Liver (tissue), 8 donors: ENCODE measurements at regions not wholly inside any gene's neighbourhood (a gene's known extent, or its start where the extent isn't known, plus 50 kb on each side); places are given as distances from the start of the nearest gene placed in this dataset.

Experiments used
- DNase-seq: peaks from one replicate; pipeline ENCODE4 v3.0.0-alpha.2; 2017; ENCODE audit warnings: low spot score
- H3K27ac ChIP-seq, 2 donors: one replicate each; pipeline ENCODE4 v1.7.0; 2013; ENCODE audit warnings: inconsistent platforms in 2 of 2, low read length in 2 of 2, control low read depth in 1 of 2, low read depth in 1 of 2, mild to moderate bottlenecking in 1 of 2
- H3K27me3 ChIP-seq, 4 donors: one replicate each; pipeline versions ENCODE4 v1.6.1 to v1.7.0; 2013; ENCODE audit warnings: low read length in 3 of 4, inconsistent platforms in 1 of 4, mild to moderate bottlenecking in 1 of 4, moderate library complexity in 1 of 4; ENCODE audit not compliant: control insufficient read depth in 4 of 4, insufficient read depth in 4 of 4
- H3K36me3 ChIP-seq, 4 donors: one replicate each; pipeline versions ENCODE4 v1.6.1 to v1.7.0; 2013; ENCODE audit warnings: low read length in 3 of 4, mild to moderate bottlenecking in 3 of 4, low read depth in 1 of 4, moderate library complexity in 1 of 4; ENCODE audit not compliant: control insufficient read depth in 4 of 4, insufficient read depth in 3 of 4
- H3K4me1 ChIP-seq, 4 donors: one replicate each; pipeline versions ENCODE4 v1.6.1 to v1.7.0; 2013; ENCODE audit warnings: low read length in 3 of 4, mild to moderate bottlenecking in 3 of 4, moderate library complexity in 1 of 4; ENCODE audit not compliant: control insufficient read depth in 4 of 4, insufficient read depth in 4 of 4
- H3K4me3 ChIP-seq, 3 donors: one replicate each; pipeline versions ENCODE4 v1.6.1 to v1.7.0; 2013; ENCODE audit warnings: low read length in 3 of 3, control low read depth in 1 of 3, low read depth in 1 of 3, mild to moderate bottlenecking in 1 of 3
- H3K9ac ChIP-seq, 2 donors: one replicate each; pipeline ENCODE4 v1.7.0; 2013; ENCODE audit warnings: low read length in 2 of 2, mild to moderate bottlenecking in 2 of 2, moderate library complexity in 2 of 2, control low read depth in 1 of 2, low read depth in 1 of 2
- H3K9me3 ChIP-seq, 4 donors: one replicate each; pipeline versions ENCODE4 v1.6.1 to v1.7.0; 2013; ENCODE audit warnings: low read length in 3 of 4; ENCODE audit not compliant: control insufficient read depth in 4 of 4
- FOXA1 ChIP-seq: IDR thresholded peaks from 2 replicates; pipeline ENCODE4 v1.6.1; 2016; ENCODE audit warnings: antibody characterized with exemption
- FOXA2 ChIP-seq: IDR thresholded peaks from 2 replicates; pipeline ENCODE4 v1.6.1; 2016; ENCODE audit warnings: antibody characterized with exemption
- GABPA ChIP-seq, 2 donors: IDR thresholded peaks in 1 of 2; conservative IDR thresholded peaks in 1 of 2; 2 replicates each; pipeline ENCODE4 v1.6.1; 2016; ENCODE audit warnings: antibody characterized with exemption in 2 of 2, mild to moderate bottlenecking in 1 of 2, moderate library complexity in 1 of 2
- HNF4A ChIP-seq, 2 donors: conservative IDR thresholded peaks; 2 replicates each; pipeline ENCODE4 v1.6.1; 2016; ENCODE audit warnings: antibody characterized with exemption in 2 of 2, mild to moderate bottlenecking in 2 of 2
- HNF4G ChIP-seq: IDR thresholded peaks from 2 replicates; pipeline ENCODE4 v1.6.1; 2016; ENCODE audit warnings: antibody characterized with exemption
- JUND ChIP-seq, 2 donors: IDR thresholded peaks; 2 replicates each; pipeline ENCODE4 v1.6.1; 2016; ENCODE audit warnings: antibody characterized with exemption in 2 of 2
- NR2F2 ChIP-seq: IDR thresholded peaks from 2 replicates; pipeline ENCODE4 v1.6.1; 2016; ENCODE audit warnings: antibody characterized with exemption
- RAD21 ChIP-seq, 2 donors: IDR thresholded peaks; 2 replicates each; pipeline ENCODE4 v1.6.1; 2016; ENCODE audit warnings: antibody characterized with exemption in 2 of 2, mild to moderate bottlenecking in 2 of 2
- RXRA ChIP-seq, 2 donors: IDR thresholded peaks; 2 replicates each; pipeline ENCODE4 v1.6.1; 2017 to 2018; ENCODE audit warnings: antibody characterized with exemption in 2 of 2, mild to moderate bottlenecking in 1 of 2
- TAF1 ChIP-seq: conservative IDR thresholded peaks from 2 replicates; pipeline ENCODE4 v1.6.1; 2016; ENCODE audit warnings: antibody characterized with exemption, mild to moderate bottlenecking
- YY1 ChIP-seq: IDR thresholded peaks from 2 replicates; pipeline ENCODE4 v1.6.1; 2016; ENCODE audit warnings: antibody characterized with exemption, mild to moderate bottlenecking
- WGBS: extraction: QIAGEN DNeasy Blood & Tissue Kit; methylation state at CpG from one replicate; pipeline ENCODE4 v1.1.7; 2013; 5-methylcytosine and 5-hydroxymethylcytosine counted together
- TF ChIP-seq, protein P1 (sequence below): IDR thresholded peaks from 2 replicates; pipeline ENCODE4 v1.6.1; 2016; ENCODE audit warnings: antibody characterized with exemption
- TF ChIP-seq, protein P2 (sequence below): IDR thresholded peaks from 2 replicates; pipeline ENCODE4 v1.6.1; 2016; ENCODE audit warnings: antibody characterized with exemption
- TF ChIP-seq, protein P3 (sequence below): fragments of 150-350 bp; IDR thresholded peaks from 2 replicates; pipeline ENCODE4 v1.5.1; 2017; ENCODE audit warnings: improper control_type of control experiment, low read depth, low read length; ENCODE audit not compliant: missing input control
- TF ChIP-seq, protein P4 (sequence below): IDR thresholded peaks from 2 replicates; pipeline ENCODE4 v1.6.1; 2016; ENCODE audit warnings: antibody characterized with exemption, mild to moderate bottlenecking
- donor health status: healthy.
- donor health status: healthy.
- donor health status: healthy.
- donor health status: healthy.
- donor health status: healthy.

DNA sequence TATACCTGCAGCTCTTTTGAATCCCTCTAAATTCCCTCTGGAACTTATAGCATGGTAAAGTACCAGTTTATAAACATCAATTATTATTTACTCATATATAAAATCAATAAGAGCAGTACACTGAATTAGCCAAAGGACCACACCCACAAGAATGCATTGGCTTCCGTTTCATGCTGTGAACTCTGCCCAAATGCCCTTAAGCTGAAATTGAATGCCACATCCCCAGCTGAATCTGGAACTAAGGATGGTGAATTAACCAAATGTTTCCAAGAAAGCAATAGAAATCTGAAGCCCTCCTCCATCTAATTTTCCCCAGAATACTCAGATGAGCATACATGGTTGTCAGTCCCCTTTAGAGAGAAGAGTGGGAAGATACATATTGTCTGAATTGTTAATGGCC lies 436.4 kb upstream of the FTMT start:
- no peaks in the 10 kb centered on the region for H3K9me3 ChIP-seq
- WGBS = 57% methylated on average over 1 of the region's 1 CpG
- no peaks in the 10 kb centered on the region for H3K27me3 ChIP-seq

DNA sequence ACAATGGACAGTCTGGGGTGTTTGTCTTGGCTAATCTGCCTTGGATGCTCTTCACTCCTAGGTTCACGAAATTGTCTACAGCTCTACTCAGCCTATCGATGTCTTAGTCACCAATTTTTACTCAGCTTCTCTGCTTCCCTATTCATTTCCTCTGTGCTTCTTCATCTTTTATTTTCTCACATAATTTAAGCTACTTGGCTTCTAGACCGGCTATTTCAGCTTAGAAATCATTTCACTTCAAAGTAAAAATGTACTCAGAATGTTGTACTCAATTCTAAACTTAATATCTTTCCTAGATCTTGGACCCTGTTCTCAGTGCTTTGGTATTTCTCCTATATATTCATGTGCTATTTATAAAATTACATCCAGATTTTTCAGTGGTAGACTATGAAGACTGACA lies 430.0 kb upstream of the FTMT start:
- Histone ChIP-seq H3K4me3 (no peak overlapping the region), H3K36me3 (no peaks in the 10 kb centered on the region), H3K4me1 (no peaks in the 10 kb centered on the region), H3K9ac (no peak overlapping the region), H3K27ac (no peak overlapping the region), H3K9me3 (no peaks in the 10 kb centered on the region), H3K27me3 (no peaks in the 10 kb centered on the region)
- 64% methylated on average over 3 of the region's 3 CpGs for WGBS
- DNase-seq = no peak
- TF ChIP-seq HNF4G = no peak
- TF ChIP-seq, protein P1, sequence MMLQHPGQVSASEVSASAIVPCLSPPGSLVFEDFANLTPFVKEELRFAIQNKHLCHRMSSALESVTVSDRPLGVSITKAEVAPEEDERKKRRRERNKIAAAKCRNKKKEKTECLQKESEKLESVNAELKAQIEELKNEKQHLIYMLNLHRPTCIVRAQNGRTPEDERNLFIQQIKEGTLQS = no peak
- TF ChIP-seq, protein P2, sequence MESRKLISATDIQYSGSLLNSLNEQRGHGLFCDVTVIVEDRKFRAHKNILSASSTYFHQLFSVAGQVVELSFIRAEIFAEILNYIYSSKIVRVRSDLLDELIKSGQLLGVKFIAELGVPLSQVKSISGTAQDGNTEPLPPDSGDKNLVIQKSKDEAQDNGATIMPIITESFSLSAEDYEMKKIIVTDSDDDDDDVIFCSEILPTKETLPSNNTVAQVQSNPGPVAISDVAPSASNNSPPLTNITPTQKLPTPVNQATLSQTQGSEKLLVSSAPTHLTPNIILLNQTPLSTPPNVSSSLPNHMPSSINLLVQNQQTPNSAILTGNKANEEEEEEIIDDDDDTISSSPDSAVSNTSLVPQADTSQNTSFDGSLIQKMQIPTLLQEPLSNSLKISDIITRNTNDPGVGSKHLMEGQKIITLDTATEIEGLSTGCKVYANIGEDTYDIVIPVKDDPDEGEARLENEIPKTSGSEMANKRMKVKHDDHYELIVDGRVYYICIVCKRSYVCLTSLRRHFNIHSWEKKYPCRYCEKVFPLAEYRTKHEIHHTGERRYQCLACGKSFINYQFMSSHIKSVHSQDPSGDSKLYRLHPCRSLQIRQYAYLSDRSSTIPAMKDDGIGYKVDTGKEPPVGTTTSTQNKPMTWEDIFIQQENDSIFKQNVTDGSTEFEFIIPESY = no peak
- TF ChIP-seq NR2F2 = no peak
- TF ChIP-seq JUND (IDR thresholded peaks at IDR 0.05) = no peak
- TF ChIP-seq, protein P3, sequence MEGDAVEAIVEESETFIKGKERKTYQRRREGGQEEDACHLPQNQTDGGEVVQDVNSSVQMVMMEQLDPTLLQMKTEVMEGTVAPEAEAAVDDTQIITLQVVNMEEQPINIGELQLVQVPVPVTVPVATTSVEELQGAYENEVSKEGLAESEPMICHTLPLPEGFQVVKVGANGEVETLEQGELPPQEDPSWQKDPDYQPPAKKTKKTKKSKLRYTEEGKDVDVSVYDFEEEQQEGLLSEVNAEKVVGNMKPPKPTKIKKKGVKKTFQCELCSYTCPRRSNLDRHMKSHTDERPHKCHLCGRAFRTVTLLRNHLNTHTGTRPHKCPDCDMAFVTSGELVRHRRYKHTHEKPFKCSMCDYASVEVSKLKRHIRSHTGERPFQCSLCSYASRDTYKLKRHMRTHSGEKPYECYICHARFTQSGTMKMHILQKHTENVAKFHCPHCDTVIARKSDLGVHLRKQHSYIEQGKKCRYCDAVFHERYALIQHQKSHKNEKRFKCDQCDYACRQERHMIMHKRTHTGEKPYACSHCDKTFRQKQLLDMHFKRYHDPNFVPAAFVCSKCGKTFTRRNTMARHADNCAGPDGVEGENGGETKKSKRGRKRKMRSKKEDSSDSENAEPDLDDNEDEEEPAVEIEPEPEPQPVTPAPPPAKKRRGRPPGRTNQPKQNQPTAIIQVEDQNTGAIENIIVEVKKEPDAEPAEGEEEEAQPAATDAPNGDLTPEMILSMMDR = no peak
- TF ChIP-seq FOXA1 = no peak
- TF ChIP-seq HNF4A (conservative IDR thresholded peaks at IDR 0.05) = no peak
- no peak for TF ChIP-seq YY1
- TF ChIP-seq, protein P4, sequence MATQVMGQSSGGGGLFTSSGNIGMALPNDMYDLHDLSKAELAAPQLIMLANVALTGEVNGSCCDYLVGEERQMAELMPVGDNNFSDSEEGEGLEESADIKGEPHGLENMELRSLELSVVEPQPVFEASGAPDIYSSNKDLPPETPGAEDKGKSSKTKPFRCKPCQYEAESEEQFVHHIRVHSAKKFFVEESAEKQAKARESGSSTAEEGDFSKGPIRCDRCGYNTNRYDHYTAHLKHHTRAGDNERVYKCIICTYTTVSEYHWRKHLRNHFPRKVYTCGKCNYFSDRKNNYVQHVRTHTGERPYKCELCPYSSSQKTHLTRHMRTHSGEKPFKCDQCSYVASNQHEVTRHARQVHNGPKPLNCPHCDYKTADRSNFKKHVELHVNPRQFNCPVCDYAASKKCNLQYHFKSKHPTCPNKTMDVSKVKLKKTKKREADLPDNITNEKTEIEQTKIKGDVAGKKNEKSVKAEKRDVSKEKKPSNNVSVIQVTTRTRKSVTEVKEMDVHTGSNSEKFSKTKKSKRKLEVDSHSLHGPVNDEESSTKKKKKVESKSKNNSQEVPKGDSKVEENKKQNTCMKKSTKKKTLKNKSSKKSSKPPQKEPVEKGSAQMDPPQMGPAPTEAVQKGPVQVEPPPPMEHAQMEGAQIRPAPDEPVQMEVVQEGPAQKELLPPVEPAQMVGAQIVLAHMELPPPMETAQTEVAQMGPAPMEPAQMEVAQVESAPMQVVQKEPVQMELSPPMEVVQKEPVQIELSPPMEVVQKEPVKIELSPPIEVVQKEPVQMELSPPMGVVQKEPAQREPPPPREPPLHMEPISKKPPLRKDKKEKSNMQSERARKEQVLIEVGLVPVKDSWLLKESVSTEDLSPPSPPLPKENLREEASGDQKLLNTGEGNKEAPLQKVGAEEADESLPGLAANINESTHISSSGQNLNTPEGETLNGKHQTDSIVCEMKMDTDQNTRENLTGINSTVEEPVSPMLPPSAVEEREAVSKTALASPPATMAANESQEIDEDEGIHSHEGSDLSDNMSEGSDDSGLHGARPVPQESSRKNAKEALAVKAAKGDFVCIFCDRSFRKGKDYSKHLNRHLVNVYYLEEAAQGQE = no peak

More for the DNA sequence above, 436.4 kb upstream of the FTMT start:
- Histone ChIP-seq H3K27ac (no peak overlapping the region), H3K36me3 (no peaks in the 10 kb centered on the region), H3K4me1 (no peaks in the 10 kb centered on the region), H3K4me3 (no peak overlapping the region), H3K9ac (no peak overlapping the region)
- no peak for DNase-seq
- TF ChIP-seq RXRA (IDR thresholded peaks at IDR 0.05) (no peak), JUND (IDR thresholded peaks at IDR 0.05) (no peak), TAF1 (no peak), FOXA1 (no peak), RAD21 (IDR thresholded peaks at IDR 0.05) (no peak), HNF4G (no peak), YY1 (no peak), GABPA (IDR thresholded peaks at IDR 0.05 in 1 of 2, conservative IDR thresholded peaks at IDR 0.05 in 1 of 2) (no peak), FOXA2 (no peak)
- TF ChIP-seq, protein P1 = no peak
- TF ChIP-seq, protein P3 = no peak
